Neural cell (in vitro differentiated cells): ENCODE measurements at regions not wholly inside any gene's neighbourhood (a gene's known extent, or its start where the extent isn't known, plus 50 kb on each side); places are given as distances from the start of the nearest gene placed in this dataset.

Source experiments
- H2AFZ ChIP-seq: fragments of 200-600, 300-800 bp; sonication (generic), shearing (Covaris generic); 2 replicates; pipeline ENCODE4 v1.6.0; 2014; ENCODE audit warnings: low read depth, mild to moderate bottlenecking, antibody characterized with exemption, low read length, moderate library complexity
- H3F3A ChIP-seq: fragments of 200-600 bp; shearing (Covaris generic); 2 replicates; pipeline ENCODE4 v1.6.1; 2016; ENCODE audit warnings: mild to moderate bottlenecking, moderate library complexity, mixed read lengths, antibody characterized with exemption, low read length; ENCODE audit not compliant: insufficient read depth, poor library complexity, severe bottlenecking
- H3K27ac ChIP-seq: fragments of 200-600, 300-800 bp; sonication (generic), shearing (Covaris generic); 2 replicates; pipeline ENCODE4 v1.5.1; 2014; ENCODE audit warnings: mild to moderate bottlenecking, low read length, moderate library complexity
- H3K27me3 ChIP-seq: fragments of 300-800, 200-600 bp; sonication (generic), shearing (Covaris generic); 2 replicates; pipeline ENCODE4 v1.6.0; 2014; ENCODE audit warnings: mild to moderate bottlenecking, low read depth, low read length, moderate library complexity; ENCODE audit not compliant: insufficient read depth
- H3K36me3 ChIP-seq: fragments of 300-800, 200-600 bp; sonication (generic), shearing (Covaris generic); 2 replicates; pipeline ENCODE4 v1.5.1; 2014; ENCODE audit warnings: mild to moderate bottlenecking, antibody characterized with exemption, low read length, moderate library complexity; ENCODE audit not compliant: insufficient read depth
- H3K4me2 ChIP-seq: fragments of 300-800, 200-600 bp; sonication (generic), shearing (Covaris generic); 2 replicates; pipeline ENCODE4 v1.6.0; 2014; ENCODE audit warnings: mild to moderate bottlenecking, low read length
- H3K4me3 ChIP-seq: fragments of 300-800, 200-600 bp; sonication (generic), shearing (Covaris generic); 2 replicates; pipeline ENCODE4 v1.5.1; 2014; ENCODE audit warnings: mild to moderate bottlenecking, low read length, moderate library complexity
- H3K79me2 ChIP-seq: fragments of 200-600 bp; shearing (Covaris generic); replicated peaks from 2 replicates; pipeline ENCODE4 v1.6.0; 2014; ENCODE audit warnings: mild to moderate bottlenecking, low read length, moderate library complexity; ENCODE audit not compliant: insufficient read depth
- H3K9ac ChIP-seq: fragments of 300-800, 200-600 bp; sonication (generic), shearing (Covaris generic); 2 replicates; pipeline ENCODE4 v1.6.1; 2016; ENCODE audit warnings: mild to moderate bottlenecking, low read length, mixed read lengths
- H3K9me2 ChIP-seq: fragments of 200-600 bp; shearing (Covaris generic); 2 replicates; pipeline ENCODE4 v1.6.1; 2016; ENCODE audit warnings: mild to moderate bottlenecking, low read length, mixed read lengths; ENCODE audit not compliant: insufficient read depth
- H3K9me3 ChIP-seq: fragments of 200-600, 300-800 bp; sonication (generic), shearing (Covaris generic); 2 replicates; pipeline ENCODE4 v1.6.1; 2016; ENCODE audit warnings: mild to moderate bottlenecking, mixed run types, low read length, moderate library complexity, mixed read lengths
- H4K20me1 ChIP-seq: fragments of 200-600 bp; shearing (Covaris generic); 2 replicates; pipeline ENCODE4 v1.6.1; 2016; ENCODE audit warnings: mild to moderate bottlenecking, mixed run types; ENCODE audit not compliant: insufficient read depth
- CTCF ChIP-seq: fragments of 450-650 bp; IDR thresholded peaks from 2 replicates; pipeline ENCODE4 v1.5.1; 2014; ENCODE audit warnings: antibody characterized with exemption, mild to moderate bottlenecking, moderate library complexity; ENCODE audit not compliant: poor library complexity, severe bottlenecking
- EP300 ChIP-seq: fragments of 450-650 bp; conservative IDR thresholded peaks from 2 replicates; pipeline ENCODE4 v1.6.1; 2014; ENCODE audit warnings: antibody characterized with exemption, mild to moderate bottlenecking, moderate library complexity; ENCODE audit not compliant: poor library complexity, severe bottlenecking
- EZH2 ChIP-seq: fragments of 200-600, 300-800 bp; shearing (Covaris generic), sonication (generic); IDR thresholded peaks from 2 replicates; pipeline ENCODE4 v1.6.1; 2014; ENCODE audit warnings: antibody characterized with exemption, low read length, borderline replicate concordance, mild to moderate bottlenecking; ENCODE audit not compliant: insufficient read depth, poor library complexity, severe bottlenecking
- MXI1 ChIP-seq: fragments of 450-650 bp; conservative IDR thresholded peaks from 2 replicates; pipeline ENCODE4 v1.6.1; 2014; ENCODE audit warnings: antibody characterized with exemption, mild to moderate bottlenecking; ENCODE audit not compliant: poor library complexity, severe bottlenecking
- POLR2AphosphoS5 ChIP-seq: IDR thresholded peaks from 2 replicates; pipeline ENCODE4 v1.6.1; 2012
- RAD21 ChIP-seq: fragments of 450-650 bp; conservative IDR thresholded peaks from 2 replicates; pipeline ENCODE4 v1.6.1; 2014; ENCODE audit warnings: antibody characterized with exemption, mild to moderate bottlenecking, moderate library complexity
- REST ChIP-seq: IDR thresholded peaks from 2 replicates; pipeline ENCODE4 v1.6.1; 2012; ENCODE audit warnings: borderline replicate concordance
- SMC3 ChIP-seq: fragments of 450-650 bp; conservative IDR thresholded peaks from 2 replicates; pipeline ENCODE4 v1.6.1; 2014; ENCODE audit warnings: antibody characterized with exemption, mild to moderate bottlenecking, moderate library complexity; ENCODE audit not compliant: poor library complexity
- TAF1 ChIP-seq: IDR thresholded peaks from 2 replicates; pipeline ENCODE4 v1.6.1; 2012; ENCODE audit warnings: low read depth

GRCh38 chr1:47596328-47596727, 158.5 kb downstream of the FOXD2 start:
- Histone ChIP-seq H3K27ac (no peak overlapping the region), H3K27me3 (peaks cover 30% of the 10 kb centered on the region), H3K4me2 (no peak overlapping the region), H4K20me1 (no peaks in the 10 kb centered on the region), H3K79me2 (no peaks in the 10 kb centered on the region), H3K9me2 (no peaks in the 10 kb centered on the region), H3K36me3 (no peaks in the 10 kb centered on the region), H3F3A (no peaks in the 10 kb centered on the region), H2AFZ (no peak overlapping the region), H3K9me3 (no peaks in the 10 kb centered on the region), H3K4me3 (no peak overlapping the region), H3K9ac (no peak overlapping the region)
- TF ChIP-seq CTCF = no peak
- TF ChIP-seq RAD21 = no peak
- TF ChIP-seq SMC3 = no peak
- TF ChIP-seq EZH2 = no peak
- no peak for TF ChIP-seq POLR2AphosphoS5
- no peak for TF ChIP-seq MXI1
- no peak for TF ChIP-seq REST
- no peak for TF ChIP-seq TAF1
- no peak for TF ChIP-seq EP300

- TF ChIP-seq RAD21 (no peak), CTCF (no peak), EZH2 (no peak), SMC3 (no peak), EP300 (no peak), REST (no peak), POLR2AphosphoS5 (no peak), TAF1 (no peak), MXI1 (no peak)
- Histone ChIP-seq H3K9me3 (no peaks in the 10 kb centered on the region), H3K27me3 (peaks cover 12% of the 10 kb centered on the region), H3K79me2 (no peaks in the 10 kb centered on the region), H2AFZ (no peak overlapping the region), H3K4me2 (no peak overlapping the region), H4K20me1 (no peaks in the 10 kb centered on the region), H3K9ac (no peak overlapping the region), H3K27ac (no peak overlapping the region), H3K9me2 (no peaks in the 10 kb centered on the region), H3K4me3 (no peak overlapping the region), H3K36me3 (no peaks in the 10 kb centered on the region), H3F3A (no peaks in the 10 kb centered on the region)
These were observed 160.5 kb downstream of the FOXD2 start for GRCh38 chr1:47598357-47598756.
